H4 (cell line): ENCODE measurements at regions not wholly inside any gene's neighbourhood (a gene's known extent, or its start where the extent isn't known, plus 50 kb on each side); places are given as distances from the start of the nearest gene placed in this dataset.

Experiments
- DNase-seq: peaks from one replicate; pipeline ENCODE4 v3.0.0-alpha.2; 2015; ENCODE audit warnings: low spot score

DNA sequence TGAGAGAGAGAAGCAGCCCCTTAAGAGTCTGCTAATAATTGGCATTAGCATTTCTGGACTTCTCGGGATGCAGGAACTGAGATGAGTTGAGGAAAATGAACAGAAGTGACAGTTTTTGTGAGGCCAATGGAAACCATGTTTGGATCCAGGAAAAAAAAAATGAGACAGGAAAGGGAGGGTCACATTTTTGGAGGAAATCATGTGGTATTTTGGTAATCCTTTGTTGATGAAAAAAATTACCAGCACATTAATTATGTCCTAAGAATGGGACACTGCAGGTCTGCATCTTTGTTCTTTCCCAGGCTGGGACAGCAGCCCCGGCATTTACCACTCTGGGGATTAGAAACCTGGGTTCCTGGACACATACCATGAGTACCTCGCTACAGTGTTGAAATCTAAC lies 109.9 kb upstream of the ZFHX3 start:
- no peak for DNase-seq

DNA sequence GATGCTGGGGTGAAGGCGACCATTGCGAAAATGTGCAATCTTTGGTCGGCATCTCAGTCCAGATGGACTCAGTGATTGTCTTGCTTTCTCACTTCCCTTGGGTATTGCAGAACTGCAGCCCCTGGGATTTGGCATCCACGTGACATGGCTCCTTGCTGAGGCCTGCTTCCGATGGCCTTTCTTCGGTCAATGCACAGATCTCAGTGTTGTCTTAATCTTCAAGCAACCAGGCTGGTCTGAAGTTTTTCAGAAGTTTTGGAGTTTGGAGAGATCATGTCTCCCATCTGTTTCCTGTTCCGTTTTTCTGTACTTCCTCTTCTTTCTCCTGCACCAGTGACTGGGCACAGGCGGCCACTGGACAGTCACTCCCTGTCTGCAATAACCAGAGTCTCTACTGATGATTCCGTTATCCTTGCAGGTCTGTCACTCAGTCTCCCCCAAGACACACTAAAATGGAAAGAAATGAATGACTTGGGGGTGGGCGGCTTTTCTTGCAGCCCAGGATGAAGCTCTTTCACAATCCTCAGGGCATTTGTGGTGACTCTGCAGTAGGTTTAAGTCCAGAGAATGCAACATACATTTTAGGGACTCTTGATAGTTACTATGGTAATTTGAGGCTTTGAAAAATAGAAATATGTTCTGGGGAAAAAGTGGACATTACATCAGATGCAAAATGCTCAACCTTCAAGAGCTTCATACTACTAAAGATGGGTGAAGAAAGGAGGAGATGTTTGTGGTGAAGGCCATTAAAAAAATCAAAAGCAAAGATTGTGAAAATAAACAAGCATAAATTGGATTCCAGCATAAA lies 106.3 kb upstream of the ZFHX3 start:
- no peak for DNase-seq

DNA sequence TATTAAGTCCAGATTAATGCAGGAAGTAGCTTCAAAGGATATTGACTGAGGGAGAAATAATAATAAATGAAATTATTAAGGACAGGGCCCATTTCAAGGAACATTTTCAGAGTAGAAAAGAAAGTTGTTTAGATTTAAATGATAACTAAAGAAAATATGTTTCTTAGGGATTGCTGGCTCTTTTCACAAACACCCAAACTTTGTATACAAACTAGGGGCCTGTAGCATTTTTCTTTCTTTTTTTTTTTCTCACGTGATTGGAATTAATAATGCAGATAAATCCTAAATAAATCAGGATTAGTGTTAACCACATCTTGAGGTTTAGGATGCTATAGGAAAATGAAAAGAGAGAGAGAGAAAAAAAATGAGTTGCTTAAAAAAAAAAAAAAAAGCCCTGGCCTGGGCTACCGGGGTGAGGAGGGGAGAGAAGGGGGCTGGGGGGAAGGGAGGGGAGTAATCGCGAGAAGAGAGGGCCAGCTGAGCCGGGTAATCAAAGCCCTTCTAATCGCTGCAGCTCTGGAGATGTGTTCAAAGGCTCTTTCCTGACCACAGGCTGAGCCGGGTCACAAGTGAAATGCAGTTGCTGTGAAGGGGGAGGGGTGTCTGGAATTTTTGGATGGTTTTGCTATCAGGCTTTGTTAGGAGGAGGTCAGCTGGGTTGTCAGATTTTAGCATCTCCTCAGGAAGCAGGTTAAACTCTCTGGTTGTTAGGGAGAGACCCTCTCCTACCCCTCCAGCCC lies 104.6 kb upstream of the ZFHX3 start:
- DNase-seq: no peak

DNA sequence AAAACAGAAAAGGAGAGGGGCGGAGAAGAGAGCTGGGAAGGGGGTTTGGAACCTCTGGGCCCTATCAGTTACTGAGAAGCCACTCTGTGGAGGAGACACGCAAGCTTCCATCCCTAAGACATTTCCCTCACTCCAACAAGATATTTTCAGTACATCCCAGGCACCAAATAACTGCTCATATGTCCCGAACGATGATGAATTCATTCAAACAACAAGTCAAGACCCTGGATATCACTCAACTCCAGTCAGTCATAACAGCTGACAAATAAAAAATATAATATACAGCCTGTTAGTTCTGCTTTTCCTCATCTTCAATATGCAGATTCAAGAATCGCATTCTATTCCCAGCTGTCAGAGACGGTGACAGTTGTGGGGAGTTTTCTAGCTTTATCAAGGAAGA lies 104.0 kb upstream of the ZFHX3 start:
- DNase-seq: no peak

DNA sequence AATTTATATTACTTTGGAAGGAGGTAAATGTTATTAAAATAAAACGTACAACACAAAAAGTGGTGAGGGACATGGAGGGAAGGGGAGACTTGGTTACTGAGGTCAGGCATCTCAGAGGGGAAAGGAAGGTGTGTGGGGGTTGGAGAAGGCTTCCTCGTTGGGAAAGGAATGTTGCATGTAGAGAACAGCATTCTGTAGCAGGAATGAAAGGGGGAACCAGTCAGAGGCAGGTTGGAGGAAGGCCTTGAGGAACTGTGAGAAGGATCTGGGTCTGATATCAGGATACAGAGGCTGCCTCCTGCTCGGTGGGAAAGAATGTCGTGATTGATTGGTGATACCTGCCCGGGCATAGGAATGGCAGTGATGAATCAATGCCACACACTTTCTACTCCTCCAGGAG lies 103.3 kb upstream of the ZFHX3 start:
- DNase-seq: no peak

DNA sequence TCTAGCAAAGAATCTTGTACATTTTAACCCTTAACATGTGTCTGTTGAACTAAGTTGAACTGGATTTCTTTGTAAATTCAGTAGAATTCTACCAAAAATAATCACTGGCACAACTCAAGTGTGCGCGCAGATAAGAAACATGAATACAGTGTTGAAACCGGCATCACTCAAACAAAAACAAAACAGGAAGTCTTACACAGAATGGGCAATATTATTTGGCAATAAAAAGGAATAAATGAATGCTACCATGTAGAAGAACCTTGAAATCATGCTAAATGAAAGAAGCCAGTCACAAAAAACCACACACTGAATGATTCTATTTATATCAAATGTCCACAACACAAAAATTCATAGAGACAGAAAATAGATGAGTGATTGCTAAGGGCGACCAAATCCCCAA lies 102.9 kb upstream of the ZFHX3 start:
- no peak for DNase-seq

DNA sequence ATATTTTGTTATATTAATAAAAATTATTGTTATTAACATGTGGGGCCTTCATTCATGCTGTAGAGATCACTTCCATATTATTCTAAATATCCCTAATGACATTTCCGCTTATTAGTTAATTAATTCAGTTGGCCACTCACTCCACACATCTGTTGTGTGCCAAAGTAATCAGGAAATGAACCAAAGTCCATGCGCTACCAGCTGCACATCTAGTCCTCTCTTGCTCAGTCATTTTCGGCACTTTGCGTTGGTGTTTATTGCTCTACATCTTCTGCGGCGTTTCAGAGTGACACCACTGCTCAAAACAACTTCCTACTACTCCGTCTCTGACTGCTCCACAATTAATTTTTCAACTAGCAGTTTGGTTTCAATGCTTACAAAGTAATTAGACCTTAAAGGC lies 101.4 kb upstream of the ZFHX3 start:
- no peak for DNase-seq

DNA sequence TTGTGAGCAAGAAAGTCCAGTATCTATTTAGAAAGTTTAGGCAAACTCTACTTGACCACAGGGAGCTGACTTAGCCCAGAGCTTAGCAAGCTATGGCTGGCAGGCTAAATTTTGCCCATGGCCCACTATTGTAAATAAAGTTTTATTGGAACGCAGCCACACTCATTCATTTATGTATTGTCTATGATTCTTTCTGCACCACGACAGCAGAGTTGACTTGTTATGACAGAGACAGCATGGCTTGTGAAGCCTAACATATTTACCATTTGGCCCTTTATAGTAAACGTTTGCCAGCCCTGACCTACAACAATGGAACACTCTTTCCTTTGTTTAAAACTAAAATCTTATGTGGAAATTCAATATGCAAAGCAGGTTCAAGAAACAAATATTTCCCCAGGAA lies 100.0 kb upstream of the ZFHX3 start:
- DNase-seq: no peak

DNA sequence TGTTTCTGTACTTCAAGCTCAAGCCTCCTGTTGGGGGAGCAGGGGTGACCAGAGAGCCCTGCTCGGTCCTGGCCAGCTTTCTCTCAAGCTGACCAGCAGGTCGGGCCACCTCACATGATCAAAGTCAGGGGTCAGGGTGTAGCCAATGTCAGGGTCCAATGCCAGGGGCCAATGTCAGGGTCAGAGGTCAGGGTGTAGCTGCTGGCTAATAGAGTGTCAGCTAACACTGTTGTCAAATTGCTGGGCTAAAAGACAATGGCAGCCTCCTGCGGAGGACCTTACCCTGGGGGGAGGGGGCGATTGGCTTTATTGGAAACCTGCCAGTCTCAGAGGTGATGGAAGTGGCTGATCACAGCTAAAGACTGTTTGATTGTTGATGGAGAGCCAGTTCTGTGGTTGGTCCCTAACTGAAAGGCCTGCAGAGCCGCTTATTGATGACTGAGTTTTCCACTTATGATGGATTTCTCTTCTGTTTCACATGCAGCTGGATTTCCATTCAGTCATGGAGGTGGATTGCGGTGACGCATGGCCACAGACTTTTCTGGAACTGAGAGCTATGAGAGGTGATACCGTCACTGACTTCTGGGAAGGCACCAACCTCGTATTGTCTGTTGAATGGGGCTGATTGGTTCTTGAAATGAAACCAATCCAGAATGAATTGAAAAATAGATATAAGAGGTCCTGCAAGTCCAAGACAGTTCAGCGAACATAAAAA lies 97.4 kb upstream of the ZFHX3 start:
- DNase-seq: no peak

DNA sequence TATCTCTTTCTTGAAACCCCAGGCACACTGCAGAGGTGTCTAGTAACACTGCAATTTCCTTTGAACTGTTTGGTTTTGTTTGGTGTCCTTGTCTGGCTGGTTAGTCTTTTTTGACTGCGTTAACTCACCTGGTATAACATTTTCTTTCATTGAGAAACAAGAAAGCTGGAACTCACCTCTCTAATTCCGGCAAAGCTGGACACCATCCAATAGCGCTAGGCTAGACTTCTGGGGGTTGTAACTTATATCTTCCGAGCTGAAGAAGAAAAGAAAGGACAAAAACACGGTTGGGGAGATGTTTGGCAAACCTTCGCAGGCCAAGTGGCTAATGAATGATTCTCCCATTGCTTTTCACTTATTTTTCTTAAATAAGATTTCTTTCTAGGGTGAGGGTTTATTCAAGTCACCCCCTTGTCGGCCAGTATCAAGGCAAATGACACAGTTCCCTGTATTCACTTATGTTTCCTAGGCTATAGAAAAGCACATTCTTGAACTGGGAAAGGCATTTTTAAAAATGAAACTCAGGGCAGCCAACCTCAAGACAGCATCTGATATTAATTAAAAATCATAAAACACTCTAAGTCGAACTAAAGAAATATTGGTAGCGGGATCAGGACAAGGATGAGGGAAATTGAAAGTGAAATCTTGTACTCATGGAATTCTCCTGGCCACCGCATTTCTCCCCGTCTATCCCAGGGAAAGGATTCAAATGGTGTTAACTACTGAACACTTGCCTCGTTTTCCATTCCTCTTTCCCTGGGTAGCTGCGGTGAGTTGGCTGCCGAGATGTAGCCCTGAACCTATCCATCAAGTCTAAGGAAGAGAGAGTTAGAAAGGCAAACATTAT lies 95.9 kb upstream of the ZFHX3 start:
- no peak for DNase-seq

DNA sequence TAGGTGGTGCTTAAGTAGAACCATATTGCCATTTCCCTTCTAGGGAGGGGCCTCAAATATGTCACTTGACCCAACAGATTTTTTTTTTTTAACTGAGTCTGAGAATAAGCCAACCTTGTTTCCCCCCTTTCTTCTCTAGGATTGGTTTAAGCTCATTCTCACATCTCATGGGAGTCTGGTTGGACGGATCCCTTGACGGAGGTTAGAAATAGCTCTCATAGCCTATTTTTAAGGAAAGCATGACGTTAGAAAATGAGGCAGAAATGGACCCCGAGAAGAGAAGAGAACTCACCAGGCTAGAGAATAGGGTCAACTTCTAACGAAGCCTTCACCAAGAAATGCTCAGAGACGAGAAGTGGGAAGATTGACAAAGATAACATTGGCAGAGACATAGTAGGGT lies 95.1 kb upstream of the ZFHX3 start:
- no peak for DNase-seq

DNA sequence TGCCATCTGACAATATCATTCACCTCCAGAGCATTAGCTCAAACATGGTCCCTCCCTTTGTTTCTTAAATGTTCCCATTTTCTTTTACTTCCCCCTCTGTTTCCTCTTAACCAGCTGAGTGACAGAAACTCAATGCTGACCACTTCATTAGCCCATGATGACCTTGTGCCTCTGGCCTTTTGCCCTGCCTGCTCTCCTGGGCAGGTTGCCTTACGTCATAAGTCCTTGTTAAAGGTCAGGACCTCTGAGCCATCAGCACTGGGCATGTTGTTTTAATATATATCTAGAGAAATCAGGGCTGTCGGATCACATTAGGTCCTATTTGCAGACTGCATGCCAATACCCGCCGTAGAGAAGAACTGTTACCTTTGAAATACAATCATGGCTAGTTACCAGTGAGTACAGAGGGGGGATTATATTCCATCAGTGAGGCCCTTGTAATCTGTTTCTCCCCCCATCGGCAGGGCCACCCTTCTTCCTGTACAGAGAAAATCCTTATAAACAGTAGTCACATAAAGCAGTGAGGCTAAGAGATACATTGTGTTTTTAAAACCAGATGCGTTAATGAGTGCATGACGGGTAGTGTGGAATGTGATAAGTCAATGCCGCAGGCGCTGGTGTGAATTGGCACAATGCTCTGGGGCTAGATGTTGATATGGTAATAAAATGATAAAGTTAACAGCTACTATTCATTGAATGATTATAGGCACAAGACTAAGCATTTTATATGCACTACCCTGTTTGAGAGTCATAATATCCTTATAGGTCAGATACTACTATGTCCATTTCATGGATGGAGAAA lies 94.3 kb upstream of the ZFHX3 start:
- DNase-seq: no peak

DNA sequence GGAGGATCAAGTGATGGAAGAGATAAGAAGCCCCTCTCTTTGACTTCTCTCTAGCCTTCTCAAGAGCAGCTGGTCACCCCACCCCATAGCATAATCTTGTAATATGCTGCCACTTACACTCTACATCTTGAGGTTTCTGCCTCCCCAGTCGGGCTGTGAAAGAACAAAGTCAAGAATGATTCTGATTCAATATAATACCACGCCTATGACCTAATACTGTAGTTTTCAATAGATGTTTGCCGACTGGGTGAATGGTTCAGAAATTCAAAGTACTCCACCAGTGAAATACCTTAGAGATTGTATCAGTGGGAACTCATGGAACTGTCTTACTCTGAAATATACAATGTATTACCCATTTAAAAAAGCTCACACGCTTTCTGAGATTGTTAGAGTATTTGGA lies 93.0 kb upstream of the ZFHX3 start:
- no peak for DNase-seq

DNA sequence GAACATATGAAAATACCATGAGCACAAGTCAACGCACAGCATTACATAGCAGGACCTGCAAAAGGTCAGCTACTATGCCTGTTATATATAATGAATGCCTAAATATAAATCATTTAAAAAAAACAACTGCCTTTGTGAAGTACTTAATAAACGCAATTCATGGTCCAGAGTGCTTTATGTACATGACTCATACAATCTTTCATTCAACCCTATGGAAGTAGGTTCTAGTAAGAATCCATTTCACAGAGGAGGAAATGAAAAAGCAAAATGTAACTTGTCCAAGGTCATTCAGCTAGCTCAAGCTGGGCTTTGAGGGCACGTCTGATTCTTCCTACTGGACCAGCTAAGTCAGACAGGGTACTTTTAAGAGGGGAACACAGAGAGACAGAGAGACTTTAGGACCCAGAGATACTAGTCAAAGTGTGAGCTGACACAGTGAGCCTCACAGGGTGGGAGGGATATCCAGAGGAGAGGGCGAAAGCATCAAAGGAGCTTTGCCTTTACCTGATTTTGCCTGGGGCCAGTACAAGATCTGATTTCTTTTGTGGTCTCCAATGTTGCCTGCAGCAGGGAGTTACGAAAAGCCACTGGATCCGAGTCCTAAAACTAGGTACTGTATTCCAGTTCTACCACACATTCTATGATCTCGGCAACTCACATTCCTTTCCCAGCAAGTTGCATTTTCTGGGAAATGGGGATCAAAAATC lies 83.4 kb upstream of the ZFHX3 start:
- no peak for DNase-seq

DNA sequence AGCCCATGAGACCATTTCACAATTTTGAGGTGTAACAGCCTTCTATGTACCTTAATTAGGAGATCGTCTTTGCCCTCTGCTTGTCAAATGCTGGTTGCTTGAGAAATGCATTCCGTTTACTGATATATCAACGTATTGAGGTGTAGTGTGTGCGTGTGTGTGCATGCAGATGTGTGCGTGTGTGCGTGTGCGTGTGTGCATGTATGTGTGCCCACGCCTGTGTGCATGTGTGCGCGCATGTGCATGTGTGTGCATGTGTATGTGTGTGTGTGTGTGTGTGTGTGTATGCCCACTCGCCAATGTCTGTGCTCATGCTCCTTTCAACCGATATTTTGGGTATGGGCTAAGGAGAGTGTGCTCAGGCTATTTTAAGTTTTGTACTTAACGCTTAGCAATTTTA lies 81.5 kb upstream of the ZFHX3 start:
- no peak for DNase-seq

DNA sequence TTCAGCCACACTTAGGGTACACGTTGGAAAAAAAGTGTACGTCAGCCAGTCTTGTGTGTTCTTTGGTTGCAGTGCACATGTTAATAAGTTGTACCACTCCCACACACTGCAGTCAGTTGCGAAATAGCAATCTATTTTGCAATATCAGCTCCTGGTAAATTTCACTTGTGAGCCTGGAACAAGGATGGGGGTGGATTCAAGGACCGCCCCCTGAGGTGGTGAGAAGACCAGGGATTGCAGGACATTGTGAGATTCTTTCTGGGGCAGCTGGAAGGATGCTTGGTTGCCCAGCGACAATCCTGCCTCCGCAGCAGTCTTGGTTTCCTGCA lies 78.6 kb upstream of the ZFHX3 start:
- peak; percentile 17 for DNase-seq

DNA sequence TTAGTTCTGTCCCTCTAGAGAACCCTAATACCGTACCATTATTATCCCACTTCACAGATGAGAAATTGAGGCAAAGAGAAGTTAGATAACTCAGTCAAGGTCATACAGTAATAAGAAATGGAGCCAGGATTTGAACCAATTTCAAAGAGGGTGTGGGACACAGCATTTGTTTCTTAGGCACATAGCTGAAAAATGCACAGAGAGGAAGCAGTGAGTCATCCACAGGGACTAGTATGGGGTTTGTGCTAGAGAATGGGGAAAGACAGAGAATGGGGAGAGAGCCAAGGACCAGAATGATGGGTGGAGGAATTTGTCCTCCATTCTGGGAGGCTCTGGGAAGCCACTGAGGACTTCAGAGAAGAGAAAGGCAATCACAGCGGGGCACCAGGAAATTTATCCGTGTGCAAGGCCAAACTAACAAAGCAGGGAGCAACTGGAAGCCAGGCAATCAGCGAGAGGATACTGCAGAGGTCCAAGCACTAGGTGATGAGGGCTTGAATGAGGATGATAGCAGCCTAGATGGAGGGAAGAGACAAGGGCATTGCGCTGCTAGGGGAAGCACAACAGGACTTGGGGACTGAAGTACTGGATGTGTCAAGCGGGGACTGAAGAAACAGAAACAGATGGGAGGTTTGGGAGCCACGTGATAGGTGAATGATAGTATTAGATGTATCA lies 78.1 kb upstream of the ZFHX3 start:
- no peak for DNase-seq

DNA sequence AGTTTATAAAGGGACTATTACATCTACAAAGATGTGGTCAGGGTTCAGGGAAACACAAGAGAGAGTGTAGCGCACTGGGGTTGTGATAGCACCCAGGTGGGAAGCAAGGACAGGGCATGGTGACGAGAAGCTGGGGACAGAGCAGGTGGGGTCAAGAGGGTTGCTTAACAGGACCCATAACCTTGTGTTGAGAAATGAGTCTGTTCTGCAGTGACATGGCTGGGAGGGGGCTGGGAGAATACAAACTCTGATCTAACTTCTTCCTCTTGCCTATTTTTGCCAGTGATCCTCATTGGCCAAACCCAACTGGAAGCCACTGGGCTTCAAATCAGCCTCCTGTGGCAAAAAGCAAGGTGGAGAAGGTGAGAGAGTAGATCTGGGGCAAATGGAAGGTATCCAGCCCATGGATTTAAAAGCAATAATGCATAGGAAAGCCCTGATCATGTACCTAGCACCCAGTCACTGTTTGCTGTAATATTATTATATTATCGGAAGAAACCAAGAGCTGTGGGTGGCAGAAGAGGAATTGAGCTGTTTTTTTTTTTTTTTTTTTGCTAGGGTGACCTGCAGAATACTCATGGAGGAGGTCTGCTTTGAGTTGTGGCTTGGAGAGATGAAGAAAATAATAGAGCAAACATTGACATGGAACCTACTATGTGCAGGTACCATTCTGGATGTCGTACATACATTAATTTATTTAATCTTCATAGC lies 76.9 kb upstream of the ZFHX3 start:
- DNase-seq: no peak

DNA sequence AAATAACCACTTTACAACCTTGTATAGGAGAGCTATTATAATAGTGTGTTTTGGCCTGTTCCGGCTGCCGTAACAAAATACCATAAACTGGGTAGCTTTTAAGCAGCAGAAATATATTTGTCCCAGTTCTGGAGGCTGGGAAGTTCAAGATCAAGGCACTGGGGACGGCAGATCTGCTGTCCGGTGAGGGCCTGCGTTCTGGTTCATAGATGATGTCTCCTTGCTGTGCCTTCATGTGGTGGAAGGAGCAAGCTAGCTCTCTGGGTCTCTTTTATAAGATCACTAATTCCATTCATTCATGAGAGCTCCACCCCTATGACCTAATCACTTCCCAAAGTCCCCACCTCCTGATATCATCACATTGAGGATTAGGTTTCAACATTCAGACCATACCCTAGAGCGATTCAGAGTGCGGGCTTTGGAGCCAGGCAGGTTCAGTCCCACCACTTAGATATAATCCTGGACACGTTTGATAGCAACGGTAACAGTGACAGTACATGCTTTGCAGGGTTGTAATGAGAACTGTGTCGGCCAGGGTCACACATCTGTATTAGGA lies 76.2 kb upstream of the ZFHX3 start:
- no peak for DNase-seq
